Left renal pelvis (tissue), 4 donors: ENCODE measurements at regions not wholly inside any gene's neighbourhood (a gene's known extent, or its start where the extent isn't known, plus 50 kb on each side); places are given as distances from the start of the nearest gene placed in this dataset.

Experiments
- DNase-seq, 4 donors: peaks; one replicate each; pipeline ENCODE4 v3.0.0-alpha.2; 2013; ENCODE audit warnings: low read depth in 4 of 4, low spot score in 3 of 4

- DNase-seq = no peak
Observed at GRCh38 chr17:79332011-79332554, 257.5 kb downstream of the ENGASE start.

- no peak for DNase-seq
Observed at GRCh38 chr17:79331492-79331891, 256.9 kb downstream of the ENGASE start.

DNA sequence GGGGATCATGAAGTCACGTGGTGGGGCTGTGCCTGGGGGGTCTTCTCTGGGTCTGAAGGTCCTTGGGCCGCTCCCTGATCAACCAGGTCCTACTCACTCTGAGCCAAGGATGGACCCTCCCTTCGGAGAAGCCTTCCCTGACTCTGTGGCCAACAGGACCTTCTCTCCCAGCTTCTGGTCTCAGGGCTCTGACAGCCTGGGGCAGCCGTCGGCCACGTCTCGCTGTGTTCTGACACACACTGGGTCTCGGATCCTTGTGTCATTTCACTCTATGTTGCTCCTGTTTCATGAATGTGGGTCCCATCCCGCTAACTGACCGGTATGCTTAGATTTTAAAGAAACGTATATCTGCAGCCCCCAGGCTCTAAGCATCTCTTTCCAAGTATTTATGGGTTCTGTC lies 256.1 kb downstream of the ENGASE start:
- no peak for DNase-seq

GRCh38 chr17:79330229-79330628 lies 255.6 kb downstream of the ENGASE start:
- DNase-seq = no peak

DNA sequence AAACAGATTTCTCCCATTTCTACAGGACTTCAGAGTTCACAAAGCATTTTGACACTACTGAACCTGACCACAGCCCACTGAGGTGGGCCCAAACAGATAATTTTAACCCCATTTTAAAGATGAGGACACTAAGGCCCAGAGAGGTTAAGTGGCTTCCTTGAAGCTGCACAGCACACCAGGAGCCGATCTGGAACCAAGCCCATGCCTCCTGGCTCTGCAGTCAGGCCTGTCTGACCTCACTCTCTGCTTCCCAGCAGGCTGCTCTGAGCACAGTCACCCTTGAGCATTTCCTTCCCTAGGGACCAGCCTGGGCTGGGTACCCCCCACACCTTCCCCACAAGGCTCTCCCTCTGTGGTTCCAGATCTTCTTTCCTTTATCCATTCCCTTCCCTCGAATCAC lies 252.2 kb downstream of the ENGASE start:
- no peak for DNase-seq

DNA sequence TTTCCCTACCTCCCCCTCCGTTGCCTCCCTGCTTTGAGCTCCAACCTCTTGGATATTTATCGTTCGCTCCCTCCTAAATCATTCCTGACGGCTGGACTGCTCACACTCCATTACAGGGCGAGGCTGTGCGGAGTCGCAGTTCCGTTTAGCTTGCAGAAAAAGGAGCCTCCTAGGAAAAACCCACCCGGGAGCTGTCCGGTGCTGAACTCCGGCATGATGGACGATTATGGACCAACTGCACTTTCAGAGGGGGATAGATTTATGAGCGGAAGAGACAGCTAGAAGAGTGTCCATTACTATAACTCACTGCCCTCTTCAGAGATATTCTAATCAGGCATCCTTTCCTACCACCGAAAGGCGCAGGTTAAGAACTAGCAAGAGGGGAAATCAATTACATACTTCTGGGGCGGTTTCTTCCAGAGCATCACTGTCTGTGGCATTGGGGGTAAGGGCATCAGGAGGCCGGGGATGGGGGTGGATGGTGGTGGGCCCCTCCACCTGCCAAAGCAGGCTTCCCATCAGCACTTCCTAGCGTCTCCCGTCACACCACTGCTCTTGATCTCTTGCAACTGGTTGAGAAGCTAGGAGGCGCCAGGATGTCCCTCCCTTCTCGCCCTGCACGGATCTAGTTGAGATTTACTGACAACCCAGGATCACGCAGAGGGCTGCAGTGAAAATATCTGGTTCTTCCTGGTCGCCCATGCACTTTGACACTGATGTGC lies 251.2 kb downstream of the ENGASE start:
- DNase-seq = peak in 1 of 4 donors; percentile 73

DNA sequence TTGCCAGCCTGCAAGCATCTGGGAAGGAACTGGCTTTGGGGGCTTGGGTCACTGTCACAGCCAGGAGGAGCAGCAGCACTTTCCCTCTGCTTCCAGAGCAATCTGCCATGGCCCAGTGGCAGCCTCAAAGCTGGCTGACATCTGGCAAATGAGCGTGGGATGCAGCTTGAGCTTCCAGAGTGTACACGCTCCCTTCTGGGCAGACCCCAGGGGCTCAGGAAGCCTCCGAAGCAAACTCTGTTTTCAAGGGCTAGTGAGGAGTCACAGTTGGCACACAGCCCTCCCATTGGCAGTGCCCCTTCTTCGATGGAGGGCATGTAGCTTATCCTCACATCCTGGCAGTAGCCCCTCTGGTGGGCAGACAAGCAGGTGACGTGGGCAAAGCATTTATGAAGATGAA lies 249.6 kb downstream of the ENGASE start:
- no peak for DNase-seq

DNA sequence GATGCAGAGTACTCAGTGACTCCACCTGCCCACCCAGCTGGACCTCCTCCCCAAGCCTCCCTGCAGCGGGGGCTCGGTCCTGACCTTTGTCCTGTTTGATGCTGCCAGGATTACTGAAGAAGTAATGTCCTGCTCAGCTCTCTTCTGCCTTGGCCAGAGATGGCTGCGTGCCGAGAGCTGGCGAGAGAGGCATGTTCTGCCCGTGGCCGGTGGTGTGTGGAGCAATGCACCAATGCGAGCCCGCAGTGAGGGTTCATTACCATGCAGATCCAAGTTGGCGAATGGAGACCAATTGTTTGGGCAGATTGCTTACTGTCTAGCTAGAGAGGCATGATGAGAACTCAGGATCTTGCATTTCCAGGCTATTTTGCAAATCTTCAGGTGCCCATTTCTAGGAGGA lies 248.9 kb downstream of the ENGASE start:
- DNase-seq = no peak

DNA sequence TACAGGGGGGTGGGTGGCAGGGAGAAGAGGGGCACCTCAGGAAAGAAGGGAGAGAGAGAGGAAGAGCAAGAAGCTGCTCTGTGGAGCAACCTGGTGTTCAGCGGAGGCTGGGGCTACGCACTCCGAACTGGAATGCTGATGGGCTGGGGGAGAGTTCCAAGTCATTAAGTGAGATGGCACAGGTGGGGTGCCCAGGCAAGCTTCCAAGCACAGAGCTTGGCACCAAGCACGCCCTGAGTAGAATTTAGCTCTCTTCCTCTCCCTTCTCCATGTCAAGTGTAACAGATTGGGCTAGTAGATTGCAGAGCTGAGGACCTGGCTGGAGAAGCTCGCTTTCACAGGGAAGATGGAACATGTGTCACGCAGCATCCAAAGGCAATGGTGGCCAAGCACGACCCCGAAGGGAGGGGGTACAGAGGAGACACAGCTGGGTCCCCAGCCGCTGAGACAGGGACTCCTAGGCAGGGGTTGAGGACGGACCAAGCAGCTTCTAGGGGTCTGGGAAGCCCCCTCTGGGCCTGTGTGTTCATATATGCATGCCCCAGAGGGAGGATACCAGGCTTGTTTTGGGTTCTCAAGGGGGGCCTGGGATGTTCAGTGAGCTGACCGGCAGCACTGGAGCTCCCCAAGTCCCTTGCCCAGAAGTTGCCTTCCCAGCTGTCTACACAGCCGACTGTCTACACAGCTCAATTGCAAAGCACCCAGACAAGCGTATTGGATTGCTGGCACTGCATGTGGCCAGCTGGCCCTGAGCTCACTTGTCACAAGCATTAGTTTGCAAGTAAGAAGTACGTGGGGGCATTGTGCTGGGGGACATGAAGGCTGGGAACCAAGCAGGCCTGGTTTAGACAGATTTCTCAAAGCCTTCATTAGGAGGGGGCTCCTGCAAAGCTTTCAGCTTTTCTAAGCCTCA lies 247.8 kb downstream of the ENGASE start:
- no peak for DNase-seq

- no peak for DNase-seq
Observed at GRCh38 chr17:79320331-79320730, 245.7 kb downstream of the ENGASE start.

DNA sequence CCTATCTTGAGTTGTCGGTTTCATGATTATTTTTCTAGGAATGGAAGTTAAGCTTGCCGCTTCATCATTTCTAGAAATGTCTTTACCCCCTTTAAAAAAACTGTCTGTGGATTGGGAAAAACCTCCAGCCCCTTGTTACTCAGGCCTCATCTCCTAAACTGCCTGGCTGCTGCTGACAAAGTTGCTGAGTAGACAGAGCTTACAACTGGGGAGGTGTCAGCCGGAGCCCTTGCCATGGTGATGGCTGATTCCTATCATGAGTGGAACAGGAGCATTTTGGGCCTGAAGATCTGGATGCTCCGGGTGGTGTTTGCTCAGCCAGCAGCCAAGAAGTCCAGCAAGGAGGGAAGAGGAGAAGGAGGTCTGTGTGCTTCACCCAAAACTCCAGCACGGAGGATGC lies 243.3 kb downstream of the ENGASE start:
- DNase-seq = no peak

DNA sequence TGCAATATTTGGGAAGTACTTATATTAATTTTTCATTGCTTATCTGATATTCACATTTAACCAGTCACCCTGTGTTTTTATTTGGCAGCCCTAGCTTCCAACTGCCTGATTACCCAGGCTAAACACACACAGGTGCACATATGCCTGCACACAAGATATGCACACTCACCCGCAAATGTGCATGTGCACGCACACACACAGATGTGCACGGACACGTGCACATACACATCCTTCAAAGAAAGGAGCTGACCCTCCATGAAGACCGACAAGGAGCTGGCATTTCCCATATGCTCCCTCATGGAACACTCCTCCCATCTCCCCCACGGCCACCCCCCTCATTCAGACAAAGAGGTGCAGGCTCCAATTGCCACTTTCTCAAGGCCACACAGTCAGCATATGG lies 242.2 kb downstream of the ENGASE start:
- no peak for DNase-seq

DNA sequence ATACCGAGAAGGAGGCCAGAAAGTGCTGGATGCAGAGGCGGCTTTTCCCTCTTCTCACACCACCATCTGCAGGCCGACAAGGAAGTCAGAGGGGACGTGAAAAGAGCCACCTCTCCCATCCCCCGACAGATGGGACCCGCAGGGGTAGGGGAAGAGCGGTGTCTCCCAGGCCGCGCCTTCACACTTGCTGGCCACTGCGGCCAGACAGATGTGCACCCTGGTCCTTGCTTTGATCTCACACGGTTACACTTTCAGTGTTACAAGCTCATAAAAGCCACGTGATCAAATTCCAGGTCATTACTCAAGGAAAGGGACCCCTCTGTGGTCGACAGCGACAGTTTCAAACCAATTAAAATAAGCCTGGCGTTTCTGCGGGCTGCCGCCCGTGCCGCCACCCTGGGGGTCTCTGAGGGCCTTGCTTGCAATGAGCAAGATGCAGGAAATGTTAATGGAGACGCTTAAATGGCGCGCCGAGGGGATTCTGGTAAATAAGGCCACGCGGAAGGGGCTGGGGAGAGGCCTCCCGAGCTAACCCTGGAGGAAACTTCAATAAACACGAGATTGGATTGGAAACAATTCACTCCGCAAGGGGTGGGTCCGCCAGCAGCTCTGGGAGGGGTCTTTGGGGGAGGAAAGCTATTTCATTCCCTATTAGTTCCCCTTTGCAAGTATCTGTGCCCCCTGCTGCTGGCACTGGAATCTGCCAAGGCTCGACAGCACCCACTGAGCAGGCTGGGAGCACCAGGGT lies 240.9 kb downstream of the ENGASE start:
- no peak for DNase-seq

DNA sequence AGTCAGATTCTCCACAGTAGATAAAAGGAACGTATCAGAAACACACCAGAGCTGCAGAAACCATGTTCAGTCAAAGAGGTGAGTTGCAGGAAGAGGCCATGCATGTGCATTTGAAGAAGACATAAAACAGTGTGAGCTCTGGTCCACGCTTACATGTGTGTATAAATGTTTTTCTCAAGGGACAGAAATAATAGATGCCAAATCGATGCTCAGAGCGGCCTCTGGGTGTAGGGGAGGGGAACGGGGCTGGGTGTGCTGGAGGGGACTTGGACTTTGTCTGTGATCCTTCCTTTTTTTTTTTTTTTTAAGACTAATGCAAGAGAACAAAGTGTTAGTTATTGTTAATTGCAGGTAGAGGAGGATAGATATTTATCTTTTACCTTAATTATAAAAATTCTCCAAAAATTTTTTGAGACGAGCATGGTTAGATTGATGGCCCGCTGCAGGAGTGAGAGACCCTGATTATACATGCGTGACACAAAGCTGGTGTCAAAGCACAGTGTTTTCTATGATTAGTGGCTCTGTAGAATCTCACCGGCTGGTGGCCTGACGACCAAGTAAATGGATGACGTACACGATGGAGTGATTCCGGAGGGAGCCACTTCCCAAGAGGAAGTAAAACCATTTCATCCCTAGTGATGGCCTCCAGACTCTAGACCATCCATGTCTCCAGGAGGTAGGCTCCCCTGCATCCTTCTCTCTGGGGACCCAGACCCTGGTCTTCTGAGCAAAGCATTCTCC lies 240.2 kb downstream of the ENGASE start:
- DNase-seq = no peak

GRCh38 chr17:79311373-79311772 lies 236.7 kb downstream of the ENGASE start:
- DNase-seq = no peak

GRCh38 chr17:79306424-79307318 lies 232.0 kb downstream of the ENGASE start:
- no peak for DNase-seq

GRCh38 chr17:79305768-79306423 lies 231.3 kb downstream of the ENGASE start:
- no peak for DNase-seq

DNA sequence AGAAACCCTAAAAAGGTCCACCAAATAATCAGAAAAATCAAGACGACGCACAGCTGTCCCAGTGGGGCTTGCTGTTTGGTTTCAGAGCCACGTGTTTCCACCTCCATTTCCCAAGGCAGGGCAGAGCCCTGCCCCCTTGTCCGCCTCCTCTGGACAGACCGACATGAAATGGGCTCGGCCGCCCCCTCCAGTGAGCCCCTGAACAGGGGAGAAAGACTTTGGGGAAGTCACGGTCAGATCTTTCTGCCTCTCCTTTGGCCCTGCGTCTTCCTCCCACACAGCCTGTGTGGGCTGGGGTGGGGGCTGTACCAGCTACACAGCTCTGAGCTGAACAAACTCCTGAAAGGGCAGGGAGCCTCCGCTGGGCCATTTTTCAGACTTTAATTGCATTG lies 230.7 kb downstream of the ENGASE start:
- no peak for DNase-seq

GRCh38 chr17:79304884-79305283 lies 230.3 kb downstream of the ENGASE start:
- DNase-seq = no peak
